NCI-H774 (cell line): ENCODE measurements at regions not wholly inside any gene's neighbourhood (a gene's known extent, or its start where the extent isn't known, plus 50 kb on each side); places are given as distances from the start of the nearest gene placed in this dataset.

ENCODE experiments used
- DNase-seq: peaks from one replicate; lab custom pipeline; 2025; lab: John Stamatoyannopoulos, UW

DNA sequence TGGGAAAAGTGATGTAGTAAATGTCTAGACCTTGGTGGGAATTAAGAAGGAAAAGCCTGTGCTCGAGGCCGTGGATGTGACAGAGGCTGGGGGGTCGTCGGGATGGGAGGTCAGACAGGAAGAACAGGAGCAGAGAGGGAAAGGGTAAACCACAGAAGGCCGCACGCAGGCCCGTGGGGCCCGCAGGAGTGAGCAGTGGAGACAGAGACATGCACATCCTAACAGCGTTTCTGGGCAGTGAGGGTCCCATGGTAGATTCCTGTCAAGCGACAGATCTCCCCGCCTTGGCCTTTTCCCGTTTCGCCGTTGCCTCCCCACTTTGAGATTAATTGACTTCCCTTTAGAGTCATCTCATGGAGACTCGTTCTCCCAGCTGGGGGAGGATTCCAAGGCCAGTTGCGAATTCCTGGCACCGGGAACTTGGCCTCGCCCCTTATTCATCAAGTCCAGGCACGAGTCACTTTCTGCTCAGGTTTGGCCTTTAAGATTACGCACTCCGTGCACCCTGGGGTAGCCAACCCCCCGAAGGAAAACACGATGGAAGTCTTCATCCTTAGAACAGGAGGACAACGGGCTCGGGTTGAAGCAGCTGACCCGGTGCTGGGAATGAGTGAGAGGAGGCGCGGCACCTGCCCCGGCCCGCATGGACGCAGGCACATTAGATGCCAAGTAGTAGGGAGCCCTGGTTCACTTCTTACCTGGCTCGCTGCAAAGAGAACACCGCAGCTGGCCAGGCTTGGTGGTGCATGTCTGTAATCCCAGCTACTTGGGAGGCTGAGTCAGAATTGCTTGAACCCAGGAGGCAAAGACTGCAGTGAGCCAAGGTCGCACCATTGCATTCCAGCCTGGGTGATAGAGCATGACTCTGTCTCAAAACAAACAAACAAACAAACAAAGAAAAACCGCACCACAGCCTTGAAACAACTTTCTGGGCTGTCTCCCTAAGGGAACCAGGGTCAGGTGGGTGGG is 315.2 kb upstream of the SHH start:
- DNase-seq, result no peak

DNA sequence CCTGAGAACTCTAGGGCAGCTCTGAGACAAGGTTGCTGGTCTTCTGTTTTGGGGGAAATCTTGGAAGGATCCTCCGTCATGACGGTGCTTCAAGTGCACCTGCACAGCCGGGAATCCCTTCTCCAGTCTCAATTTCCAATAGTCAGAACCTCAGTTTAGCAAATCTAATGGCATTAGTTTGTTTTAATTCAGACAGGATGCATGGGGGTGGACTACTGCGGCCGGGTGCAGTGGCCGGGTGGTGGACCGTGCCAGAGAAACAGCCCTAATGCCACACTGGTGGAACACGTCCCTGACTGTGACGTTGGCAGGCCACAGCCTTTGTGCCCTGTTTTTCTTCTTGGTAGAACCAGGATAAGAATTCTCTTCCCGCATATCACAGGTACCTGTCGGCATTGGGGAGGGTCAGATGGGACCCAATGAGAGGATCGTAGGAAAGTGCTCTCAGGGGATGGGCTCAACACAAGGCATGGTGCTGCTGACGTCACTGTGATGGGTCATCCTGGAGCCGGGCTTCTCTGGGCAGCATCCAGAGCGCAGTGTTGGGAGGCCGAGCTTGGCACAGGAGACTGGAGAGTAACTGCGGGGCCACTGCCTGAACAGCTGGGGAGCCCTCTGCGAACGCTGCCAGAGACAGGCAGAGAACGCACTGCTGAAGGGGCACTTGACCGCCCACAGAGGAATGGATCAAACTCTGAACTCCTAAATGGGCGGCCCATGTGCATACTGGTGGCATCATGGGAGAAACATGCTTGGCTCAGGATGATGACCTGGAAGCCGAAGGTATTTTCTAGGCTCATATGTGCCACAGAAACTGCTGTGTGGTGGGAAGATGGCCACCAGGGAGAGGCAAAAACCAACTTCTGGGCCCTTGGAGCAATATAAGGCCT is 313.8 kb upstream of the SHH start:
- no peak for DNase-seq

DNA sequence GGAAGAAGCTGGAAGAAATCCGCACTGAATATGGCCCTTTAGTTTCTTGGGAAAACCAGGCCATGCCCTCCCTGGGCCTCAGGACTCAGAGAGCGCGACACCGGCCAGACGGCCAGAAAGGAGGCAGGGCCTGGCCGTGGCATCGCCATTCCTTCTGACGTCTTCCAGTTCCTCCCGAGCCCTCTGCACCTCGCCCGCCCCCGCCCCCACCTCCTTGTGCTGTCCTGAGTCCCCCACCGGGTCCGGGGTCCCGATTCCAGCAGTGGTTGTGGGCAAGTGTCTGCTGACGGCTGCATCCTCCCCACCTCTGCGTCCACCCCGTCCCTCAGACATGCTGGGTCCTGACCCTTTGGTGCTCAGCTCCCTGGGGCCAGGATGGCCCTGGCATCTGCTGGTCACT is 312.1 kb upstream of the SHH start:
- DNase-seq, result no peak

DNA sequence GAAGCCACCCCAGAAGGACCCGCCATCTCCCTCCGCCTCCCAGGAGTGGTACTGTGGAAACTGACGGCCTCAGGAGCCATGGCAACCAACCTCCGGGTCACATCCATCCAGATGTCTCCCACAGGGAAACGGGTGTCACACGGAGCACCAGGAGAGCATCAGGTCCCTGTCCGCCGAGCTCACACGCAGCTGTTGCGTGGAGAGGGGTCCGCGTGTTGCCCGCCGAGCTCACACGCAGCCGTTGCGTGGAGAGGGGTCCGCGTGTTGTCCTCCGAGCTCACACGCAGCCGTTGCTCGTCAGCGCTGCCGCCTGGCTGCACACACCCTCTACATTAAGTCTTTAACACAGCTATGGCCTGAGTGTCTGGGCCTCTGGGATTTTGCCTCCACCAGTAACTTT is 311.1 kb upstream of the SHH start:
- no peak for DNase-seq

DNA sequence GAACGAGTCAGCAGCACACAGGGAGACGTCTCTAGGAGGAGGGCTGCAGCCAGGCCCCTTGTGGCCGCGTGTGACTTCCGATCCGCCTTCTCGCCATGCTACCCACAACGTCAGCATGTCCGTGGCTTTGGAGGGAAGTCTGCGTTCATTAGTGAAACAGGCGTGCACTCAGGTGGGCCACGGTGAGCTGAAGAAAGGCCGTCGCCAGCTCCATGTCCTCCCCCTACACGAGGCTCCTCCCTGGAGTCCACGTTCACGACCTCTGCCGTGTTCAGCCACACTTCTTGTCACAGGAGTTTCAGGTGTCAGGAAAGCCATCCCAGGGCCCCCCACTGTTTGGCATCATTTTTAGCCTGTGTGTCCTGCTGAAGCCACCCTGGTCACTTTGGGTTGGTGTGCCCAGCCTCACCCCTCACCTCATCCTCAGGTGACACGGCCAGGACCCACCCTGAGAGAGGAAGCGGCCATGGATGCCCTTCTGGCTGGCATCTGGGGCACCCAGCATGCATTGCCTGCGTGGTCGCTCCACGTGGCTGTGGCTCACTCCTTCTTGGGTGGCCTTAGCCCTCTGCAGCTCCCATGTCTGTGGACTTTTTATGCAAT is 310.6 kb upstream of the SHH start:
- DNase-seq, result no peak

GRCh38 chr7:156121956-156122355 is 309.7 kb upstream of the SHH start:
- DNase-seq, result no peak

DNA sequence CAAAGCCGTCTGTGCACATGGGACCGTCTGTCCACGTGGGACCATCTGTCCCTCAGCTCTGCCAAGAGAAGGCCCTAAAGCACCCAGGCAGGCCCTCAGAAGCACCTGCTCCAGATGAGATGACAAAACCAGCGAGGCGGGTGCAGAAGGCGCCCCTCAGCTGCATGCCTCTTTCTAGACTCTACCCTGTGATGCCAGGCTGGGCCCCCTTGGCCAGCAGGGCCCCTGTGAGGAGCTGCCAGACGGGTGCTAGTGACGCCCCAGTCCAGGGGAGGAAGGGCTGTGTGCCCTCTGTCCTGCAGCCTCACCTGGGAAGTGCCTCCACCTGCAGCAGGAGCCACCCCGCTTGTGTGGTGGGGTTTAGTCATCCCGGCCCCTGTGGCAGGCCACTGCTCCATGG is 309.2 kb upstream of the SHH start:
- DNase-seq, result no peak

DNA sequence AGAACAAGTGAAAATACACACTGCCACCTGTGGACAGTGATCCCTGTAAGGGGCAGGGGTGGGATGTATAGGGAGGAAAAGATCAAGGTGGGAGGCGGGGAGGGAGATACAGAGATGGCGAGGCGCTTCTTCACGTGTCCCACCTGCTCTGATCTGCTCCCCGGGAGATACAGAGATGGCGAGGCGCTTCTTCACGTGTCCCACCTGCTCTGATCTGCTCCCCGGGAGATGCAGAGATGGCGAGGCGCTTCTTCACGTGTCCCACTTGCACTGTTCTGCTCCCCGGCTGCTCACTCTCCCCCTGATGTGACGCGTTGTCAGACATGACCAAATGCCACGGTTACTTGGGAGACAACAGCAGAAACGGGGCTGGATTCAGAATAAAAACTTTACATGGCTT is 308.3 kb upstream of the SHH start:
- no peak for DNase-seq

GRCh38 chr7:156119771-156120170 is 307.5 kb upstream of the SHH start:
- DNase-seq, result no peak

- no peak for DNase-seq
Measured at GRCh38 chr7:156118248-156118645, 306.0 kb upstream of the SHH start.

GRCh38 chr7:156117542-156118247 is 305.4 kb upstream of the SHH start:
- no peak for DNase-seq

DNA sequence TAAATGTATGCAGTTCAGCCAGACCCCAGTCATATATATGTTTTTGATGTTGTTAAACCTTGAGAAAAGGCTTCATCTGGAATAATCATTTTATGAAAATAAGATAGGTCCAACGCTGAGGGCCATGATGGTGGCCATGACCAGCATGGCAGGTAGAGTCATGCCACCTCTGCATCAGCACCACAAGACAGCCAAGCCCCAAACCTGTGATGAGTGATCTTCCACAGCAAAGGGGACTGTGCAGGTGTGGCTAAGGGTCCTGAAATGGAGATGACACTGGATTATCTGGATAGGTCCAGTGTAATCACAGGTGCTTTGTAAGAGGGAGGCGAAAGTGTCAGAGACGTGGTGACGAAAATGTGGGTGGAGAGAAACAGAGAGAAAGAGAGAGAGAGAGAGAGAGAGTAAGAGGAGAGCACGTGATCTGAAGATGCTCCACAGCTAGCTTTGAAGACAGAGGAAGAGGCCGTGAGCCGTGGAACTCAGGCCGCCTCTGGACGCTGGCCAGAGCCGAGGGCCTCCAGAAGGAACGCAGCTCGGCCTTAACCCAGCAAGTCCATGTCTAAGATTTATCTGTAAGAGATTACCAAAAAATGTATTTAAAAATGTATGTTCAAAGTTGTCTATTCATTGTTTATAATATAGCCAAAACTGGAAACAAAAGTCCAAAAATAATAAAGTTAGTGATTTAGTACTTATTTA is 304.4 kb upstream of the SHH start:
- DNase-seq, result no peak

- DNase-seq, result no peak
Measured at GRCh38 chr7:156115582-156115981, 303.3 kb upstream of the SHH start.

- DNase-seq, result no peak
Measured at GRCh38 chr7:156113731-156114130, 301.5 kb upstream of the SHH start.

DNA sequence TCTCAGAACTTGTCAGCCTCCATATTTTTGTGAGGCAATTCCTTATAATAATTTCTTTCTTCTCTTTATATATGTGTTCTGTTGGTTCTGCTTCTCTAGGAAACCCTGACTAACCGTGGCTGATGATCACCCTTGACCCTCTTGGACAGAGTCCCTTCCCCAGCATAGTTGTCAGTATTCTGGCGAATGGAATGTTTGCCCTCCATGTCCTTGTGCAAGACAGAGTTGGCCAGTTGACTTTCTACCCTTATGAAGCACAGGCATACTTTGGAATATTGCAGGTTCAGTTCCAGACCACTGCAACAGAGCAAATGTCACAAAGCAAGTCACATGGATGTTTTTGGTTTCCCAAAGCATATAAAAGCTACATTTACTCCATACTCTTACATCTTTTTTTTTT is 297.7 kb upstream of the SHH start:
- no peak for DNase-seq

GRCh38 chr7:156109076-156109475 is 296.8 kb upstream of the SHH start:
- no peak for DNase-seq

GRCh38 chr7:156107957-156108356 is 295.7 kb upstream of the SHH start:
- no peak for DNase-seq

GRCh38 chr7:156106107-156106426 is 293.8 kb upstream of the SHH start:
- DNase-seq, result no peak

DNA sequence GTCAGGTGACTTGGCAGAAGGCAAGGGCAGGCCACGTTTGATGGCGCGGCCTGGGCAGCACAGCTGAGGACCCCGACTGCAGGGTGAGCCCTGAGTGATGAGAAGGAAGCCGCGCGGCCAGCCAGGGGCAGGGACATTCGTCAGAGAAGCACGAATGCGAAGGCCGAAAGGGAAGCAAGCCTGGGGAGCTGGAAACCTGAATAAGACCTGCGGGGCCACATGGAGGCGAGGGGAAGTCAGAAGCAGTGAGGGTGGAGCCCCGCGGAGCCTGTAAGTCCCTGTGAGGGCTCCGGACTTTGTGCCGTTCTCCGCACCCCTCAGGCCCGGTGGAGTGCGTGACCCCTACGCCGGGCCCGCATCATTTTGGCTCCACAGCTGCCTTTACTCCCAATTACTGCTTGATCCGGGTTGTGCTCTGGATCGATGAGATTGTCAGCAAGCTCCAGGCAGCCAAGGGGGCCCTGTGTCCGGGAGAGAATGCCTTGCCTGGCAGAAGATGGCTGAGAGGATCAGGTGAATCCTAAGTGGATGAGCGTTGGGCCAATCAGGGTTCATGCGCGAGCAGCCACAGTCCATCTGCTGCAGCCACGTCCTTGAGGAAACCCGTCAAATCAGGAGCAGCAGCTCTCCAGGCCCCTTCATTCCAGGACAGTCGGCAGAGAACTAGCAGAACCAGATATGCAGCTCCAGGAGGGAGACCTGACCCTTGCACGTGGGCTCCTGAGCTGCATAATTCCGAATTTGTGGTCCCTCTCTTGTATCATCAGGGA is 293.3 kb upstream of the SHH start:
- DNase-seq, result no peak

DNA sequence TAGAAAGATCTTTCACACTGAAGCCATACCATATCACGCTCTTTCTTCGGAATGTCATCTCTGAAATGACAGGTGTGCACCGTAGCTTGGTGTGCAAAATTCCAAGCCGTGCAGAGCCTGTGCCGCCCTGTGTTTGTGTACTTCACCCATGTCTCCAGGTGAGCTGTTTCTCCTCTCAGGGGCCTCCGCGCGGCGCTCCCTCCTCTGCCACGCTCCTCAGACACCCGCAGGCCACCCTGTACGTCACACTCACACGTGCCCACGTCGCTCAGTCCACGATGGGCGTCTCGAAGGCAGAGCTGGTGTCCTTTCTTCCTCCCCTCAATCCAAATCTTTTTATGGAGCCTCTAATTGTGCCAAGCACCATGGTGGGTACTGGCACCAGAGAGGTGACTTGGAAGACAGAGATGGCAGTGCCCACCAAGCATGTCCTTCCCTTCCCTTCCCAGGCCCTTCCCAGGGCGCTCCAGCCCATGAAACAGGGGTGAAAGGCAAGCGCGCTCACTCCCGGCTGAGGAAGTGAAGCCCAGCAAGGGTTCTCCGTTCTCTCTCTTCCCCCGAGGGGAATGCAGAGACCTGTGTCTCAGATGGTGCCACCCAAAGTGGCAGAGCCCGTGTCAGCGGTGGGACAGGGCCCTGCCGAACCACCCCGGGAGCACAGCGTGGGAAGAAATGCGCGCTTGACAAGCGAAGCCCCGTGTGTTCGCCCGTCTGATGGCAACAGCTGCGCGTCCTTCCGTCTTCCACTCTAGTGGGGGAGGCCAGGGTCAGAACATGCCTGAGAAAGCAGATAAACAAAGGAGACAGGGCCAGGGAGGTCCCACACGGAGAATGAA is 292.5 kb upstream of the SHH start:
- DNase-seq, result no peak
